ENCODE measurements at regions not wholly inside any gene's neighbourhood (a gene's known extent, or its start where the extent isn't known, plus 50 kb on each side); places are given as distances from the start of the nearest gene placed in this dataset.
"Not testable (repeated sequence)": the region's sequence is repeated elsewhere in the genome, so short reads cannot be mapped to it uniquely, and the experiment has no call there.

GRCh38 chr7:51982653-51983052, 666.0 kb upstream of the COBL start:
- DNase-seq = no peak

- no peak for DNase-seq
These were observed 664.2 kb upstream of the COBL start for GRCh38 chr7:51980812-51981211.

- DNase-seq = no peak
These were observed 663.7 kb upstream of the COBL start for GRCh38 chr7:51980313-51980712.

- no peak for DNase-seq
These were observed 661.3 kb upstream of the COBL start for GRCh38 chr7:51977913-51978312.

- no peak for DNase-seq
These were observed 657.3 kb upstream of the COBL start for GRCh38 chr7:51973939-51974338.

GRCh38 chr7:51973071-51973470, 656.5 kb upstream of the COBL start:
- no peak for DNase-seq

- no peak for DNase-seq
These were observed 654.5 kb upstream of the COBL start for GRCh38 chr7:51970961-51971665.

GRCh38 chr7:51968461-51968860, 651.9 kb upstream of the COBL start:
- DNase-seq = no peak

- no peak for DNase-seq
These were observed 648.8 kb upstream of the COBL start for GRCh38 chr7:51965454-51965853.

- DNase-seq = no peak
These were observed 645.2 kb upstream of the COBL start for GRCh38 chr7:51961804-51962203.

GRCh38 chr7:51950813-51951212, 634.2 kb upstream of the COBL start:
- no peak for DNase-seq

- DNase-seq = no peak
These were observed 633.4 kb upstream of the COBL start for GRCh38 chr7:51949726-51950644.

- DNase-seq = no peak
These were observed 614.2 kb upstream of the COBL start for GRCh38 chr7:51930834-51931233.

GRCh38 chr7:51929818-51930217, 613.2 kb upstream of the COBL start:
- DNase-seq = no peak

GRCh38 chr7:51927738-51928137, 611.1 kb upstream of the COBL start:
- DNase-seq = no peak

- DNase-seq = no peak
These were observed 602.0 kb upstream of the COBL start for GRCh38 chr7:51918581-51918980.

GRCh38 chr7:51901489-51901840, 584.9 kb upstream of the COBL start:
- DNase-seq = no peak

GRCh38 chr7:51900755-51901488, 584.3 kb upstream of the COBL start:
- DNase-seq = not testable (repeated sequence)

GRCh38 chr7:51899611-51900010, 583.0 kb upstream of the COBL start:
- DNase-seq = no peak

- DNase-seq = no peak
These were observed 565.8 kb upstream of the COBL start for GRCh38 chr7:51882412-51882811.

GRCh38 chr7:51881309-51881708, 564.7 kb upstream of the COBL start:
- no peak for DNase-seq

- no peak for DNase-seq
These were observed 562.3 kb upstream of the COBL start for GRCh38 chr7:51878865-51879264.

- no peak for DNase-seq
These were observed 552.8 kb upstream of the COBL start for GRCh38 chr7:51869452-51869851.

- DNase-seq = no peak
These were observed 550.5 kb upstream of the COBL start for GRCh38 chr7:51867117-51867516.

All from stimulated activated CD4-positive, alpha-beta T cell treated with anti-CD3 and anti-CD28 coated beads, Interleukin-2, amount 100 ng/mL, for 24 hours (primary cell).